HG03457 (cell line): ENCODE measurements at regions not wholly inside any gene's neighbourhood (a gene's known extent, or its start where the extent isn't known, plus 50 kb on each side); places are given as distances from the start of the nearest gene placed in this dataset.

Experiments used
- ATAC-seq: cut with Tn5 transposase; IDR thresholded peaks from one replicate; pipeline ENCODE4 v1.9.1; 2021; ENCODE audit warnings: moderate number of reproducible peaks; ENCODE audit not compliant: unreplicated experiment

DNA sequence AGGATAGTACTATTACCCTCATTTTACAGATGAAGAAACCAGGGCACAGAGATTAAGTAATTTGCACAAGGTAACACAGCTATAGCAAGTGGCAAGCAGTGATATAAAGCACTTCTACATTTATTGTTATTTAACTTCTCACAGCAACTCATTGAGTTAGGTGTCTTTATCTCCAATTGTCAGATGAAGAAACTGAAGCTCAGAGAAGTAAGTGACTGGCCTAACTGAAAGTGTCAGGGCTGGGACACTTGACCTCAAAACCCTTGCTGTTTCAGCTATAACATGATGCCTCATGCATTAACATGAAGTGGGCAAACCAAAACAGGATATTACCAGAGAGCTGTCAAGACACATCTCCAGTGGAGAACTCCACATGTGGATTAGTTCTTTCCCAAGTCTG, 65.8 kb upstream of the LEKR1 start:
- ATAC-seq: peak; percentile 89

DNA sequence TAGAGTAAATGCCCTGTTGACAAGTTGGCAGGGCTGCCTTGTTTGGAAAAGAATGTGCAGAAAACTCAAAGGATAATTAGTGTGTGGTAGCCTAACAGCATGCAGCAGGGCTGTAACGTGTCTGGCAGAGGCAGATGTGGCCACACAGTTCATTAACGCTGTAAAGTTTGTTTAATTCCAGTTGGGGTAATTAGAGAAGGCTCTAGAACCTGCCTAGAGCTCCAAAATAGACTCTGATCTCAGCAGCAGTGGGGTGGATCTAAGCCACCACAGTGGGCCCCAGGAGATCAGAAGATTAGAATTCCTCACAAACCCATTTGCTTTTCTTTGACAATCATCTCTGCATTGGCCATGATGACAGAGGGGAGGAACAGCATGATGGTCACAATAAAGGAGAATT, 65.1 kb upstream of the LEKR1 start:
- no peak for ATAC-seq

- no peak for ATAC-seq
Measured at GRCh38 chr3:156761713-156762451, 64.3 kb upstream of the LEKR1 start.

GRCh38 chr3:156762631-156763185, 63.4 kb upstream of the LEKR1 start:
- no peak for ATAC-seq

DNA sequence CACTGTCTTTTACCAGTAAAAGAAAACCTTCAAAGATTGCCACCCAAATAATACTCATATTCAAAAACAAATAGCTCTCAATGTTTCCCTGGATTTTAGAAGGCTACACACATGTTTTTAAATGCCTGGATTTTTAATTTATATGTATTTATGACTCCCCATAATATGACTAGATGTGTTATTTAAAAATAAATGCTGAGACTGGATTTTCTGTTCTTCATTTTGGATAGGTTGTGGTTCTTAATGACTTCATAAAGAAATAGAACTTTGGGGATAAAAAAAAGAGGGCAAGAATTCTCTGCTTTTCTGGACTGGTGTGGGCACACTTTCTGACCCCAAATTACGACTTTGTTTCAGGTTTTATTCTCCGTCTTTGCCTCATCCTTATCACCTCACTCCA, 62.8 kb upstream of the LEKR1 start:
- no peak for ATAC-seq

- ATAC-seq: no peak
Measured at GRCh38 chr3:156763931-156764720, 62.0 kb upstream of the LEKR1 start.

DNA sequence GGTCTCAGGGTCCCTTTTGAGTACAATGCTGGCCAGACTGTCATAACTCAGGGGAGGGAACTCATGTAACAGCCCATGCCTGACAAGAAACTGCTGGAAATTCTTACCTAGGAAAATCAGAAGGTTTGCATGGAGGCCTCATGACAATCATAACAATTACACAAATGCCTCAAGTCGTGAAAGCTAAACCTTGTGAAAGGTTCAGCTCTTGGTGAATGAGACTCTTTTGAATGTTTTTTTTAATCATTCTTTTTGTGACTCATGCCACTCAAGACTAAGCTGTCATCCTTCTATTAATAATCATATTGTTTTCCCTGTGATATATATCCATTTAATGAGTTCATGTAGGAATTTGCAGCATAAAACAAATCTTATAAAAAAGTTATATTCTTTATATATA, 61.4 kb upstream of the LEKR1 start:
- no peak for ATAC-seq

DNA sequence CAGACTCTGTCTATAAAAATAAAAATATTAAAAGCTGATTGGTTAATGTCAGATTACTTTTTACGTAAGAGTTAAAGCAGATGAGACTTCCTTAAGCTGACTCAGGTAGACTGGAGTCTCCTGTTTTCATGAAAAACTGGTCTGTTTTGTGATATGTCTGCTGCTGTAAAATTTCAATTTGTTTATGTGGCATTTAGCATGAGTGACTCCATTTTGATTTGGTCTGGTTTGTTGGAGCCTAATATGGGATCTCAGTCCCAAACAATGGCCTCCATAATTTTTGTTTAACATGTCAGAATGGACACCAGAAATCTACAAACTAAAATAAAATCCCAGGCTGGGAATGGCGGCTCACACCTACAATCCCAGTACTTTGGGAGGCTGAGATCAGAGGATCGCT, 57.8 kb upstream of the LEKR1 start:
- ATAC-seq: no peak

DNA sequence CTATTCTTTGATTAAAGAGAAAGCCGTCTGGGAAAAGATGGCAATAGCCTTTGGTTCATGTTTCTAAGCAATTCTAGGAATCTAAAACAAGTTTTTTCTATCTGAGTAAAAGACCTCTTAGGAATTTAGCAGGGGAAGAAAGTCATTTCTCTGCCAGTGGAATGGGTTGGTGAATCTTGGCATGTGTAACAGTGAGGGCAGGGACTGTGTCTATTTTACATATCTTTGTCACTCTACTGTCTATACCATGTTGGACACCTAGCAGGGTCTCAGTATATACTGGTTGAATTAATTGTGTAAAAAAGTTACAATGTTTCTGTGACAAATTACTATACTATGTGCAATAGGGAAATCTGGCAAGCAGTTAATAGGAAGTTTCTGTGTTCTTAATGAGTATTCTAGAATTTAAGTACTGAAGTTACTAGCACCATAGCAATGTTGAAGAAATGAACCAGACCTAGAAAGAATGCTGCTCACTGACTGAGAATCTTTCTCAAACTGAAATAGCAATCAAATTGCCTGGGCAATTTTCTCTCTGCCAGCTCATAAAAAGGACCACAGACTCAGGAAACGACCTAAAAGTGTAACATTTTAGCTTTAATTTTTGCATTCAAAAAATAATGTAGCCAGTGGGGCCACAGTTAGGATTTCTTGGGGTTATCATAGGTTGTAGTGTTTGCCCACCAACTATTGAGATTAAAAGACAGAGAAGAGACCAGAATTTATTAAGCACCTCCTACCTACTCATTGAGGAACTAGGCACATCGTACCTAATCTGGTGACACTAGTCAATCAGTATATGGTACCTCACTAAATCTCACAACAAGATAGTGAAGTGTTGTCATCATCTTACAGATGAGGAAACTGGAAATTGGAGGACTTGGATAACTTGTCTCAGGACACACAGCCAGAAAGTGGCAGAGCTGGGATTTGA, 56.2 kb upstream of the LEKR1 start:
- no peak for ATAC-seq

GRCh38 chr3:156770699-156771414, 55.3 kb upstream of the LEKR1 start:
- ATAC-seq: no peak

- no peak for ATAC-seq
Measured at GRCh38 chr3:156772588-156773206, 53.5 kb upstream of the LEKR1 start.

- no peak for ATAC-seq
Measured at GRCh38 chr3:156776031-156776430, 50.1 kb upstream of the LEKR1 start.
